Naive thymus-derived CD4-positive, alpha-beta T cell (primary cell): ENCODE measurements at regions not wholly inside any gene's neighbourhood (a gene's known extent, or its start where the extent isn't known, plus 50 kb on each side); places are given as distances from the start of the nearest gene placed in this dataset.
"Not testable (repeated sequence)": the region's sequence is repeated elsewhere in the genome, so short reads cannot be mapped to it uniquely, and the experiment has no call there.

Source experiments
- ATAC-seq: fragments of 150-1000 bp; cut with Tn5 transposase; 2 replicates; pipeline ENCODE4 v1.10.0; 2021; ENCODE audit warnings: mild to moderate bottlenecking, moderate library complexity
- CTCF ChIA-PET: fragments of 350-600 bp; sonication (Branson Sonifier 250); formaldehyde crosslinking; loops from one replicate; lab custom pipeline; 2021; ENCODE audit warnings: antibody characterized with exemption; lab: Charles Lee
- POLR2A ChIA-PET: fragments of 350-600 bp; sonication (Branson Sonifier 250); formaldehyde crosslinking; loops from one replicate; lab custom pipeline; 2021; ENCODE audit warnings: antibody characterized with exemption, inconsistent platforms; lab: Charles Lee
- DNase-seq, 9 donors: peaks; one replicate each; pipeline versions ENCODE4 v3.0.0 to v3.0.0-alpha.2; 2020 to 2022; ENCODE audit warnings: mixed read lengths in 1 of 9
- H3K27ac ChIP-seq: one replicate; pipeline ENCODE4 v1.7.0; 2013; ENCODE audit warnings: mild to moderate bottlenecking, low read depth, low read length, moderate library complexity
- H3K27me3 ChIP-seq, 2 donors: one replicate each; pipeline ENCODE4 v1.7.0; 2013; ENCODE audit warnings: low read length in 2 of 2, mild to moderate bottlenecking in 2 of 2, moderate library complexity in 2 of 2; ENCODE audit not compliant: control insufficient read depth in 2 of 2, insufficient read depth in 2 of 2
- H3K36me3 ChIP-seq, 3 experiments: 1 replicate in 2 of 3; 2 replicates in 1 of 3; pipeline ENCODE4 v1.7.0; 2013; ENCODE audit warnings: low read length in 3 of 3, mild to moderate bottlenecking in 3 of 3, moderate library complexity in 1 of 3; ENCODE audit not compliant: insufficient read depth in 3 of 3, control insufficient read depth in 2 of 3
- H3K4me1 ChIP-seq, 2 donors: one replicate each; pipeline ENCODE4 v1.7.0; 2013; ENCODE audit warnings: low read length in 2 of 2, mild to moderate bottlenecking in 2 of 2, moderate library complexity in 1 of 2; ENCODE audit not compliant: control insufficient read depth in 2 of 2, insufficient read depth in 2 of 2
- H3K4me3 ChIP-seq: 2 replicates; pipeline ENCODE4 v1.7.0; 2013; ENCODE audit warnings: mild to moderate bottlenecking, low read length
- H3K9me3 ChIP-seq, 3 experiments: 1 replicate in 2 of 3; 2 replicates in 1 of 3; pipeline ENCODE4 v1.7.0; 2013; ENCODE audit warnings: low read length in 3 of 3; ENCODE audit not compliant: control insufficient read depth in 2 of 3
- H3K27ac Mint-ChIP-seq, 9 donors: one replicate each; pipeline ENCODE4 v1.8.0; 2020 to 2022; ENCODE audit warnings: mixed read lengths in 9 of 9, mild to moderate bottlenecking in 8 of 9, moderate library complexity in 5 of 9, inconsistent platforms in 2 of 9
- H3K27me3 Mint-ChIP-seq, 5 donors: one replicate each; pipeline ENCODE4 v1.8.0; 2021 to 2022; ENCODE audit warnings: mixed read lengths in 5 of 5, mild to moderate bottlenecking in 1 of 5
- H3K36me3 Mint-ChIP-seq, 5 donors: one replicate each; pipeline ENCODE4 v1.8.0; 2020 to 2022; ENCODE audit warnings: mixed read lengths in 5 of 5, mild to moderate bottlenecking in 3 of 5, inconsistent platforms in 1 of 5
- H3K4me1 Mint-ChIP-seq, 7 donors: one replicate each; pipeline ENCODE4 v1.8.0; 2020 to 2022; ENCODE audit warnings: mixed read lengths in 7 of 7, mild to moderate bottlenecking in 3 of 7, inconsistent platforms in 1 of 7
- H3K4me3 Mint-ChIP-seq, 10 donors: one replicate each; pipeline ENCODE4 v1.8.0; 2020 to 2022; ENCODE audit warnings: mild to moderate bottlenecking in 10 of 10, mixed read lengths in 10 of 10, moderate library complexity in 6 of 10, inconsistent platforms in 2 of 10
- H3K9me3 Mint-ChIP-seq, 11 donors: one replicate each; pipeline ENCODE4 v1.8.0; 2020 to 2022; ENCODE audit warnings: mixed read lengths in 11 of 11, mild to moderate bottlenecking in 4 of 11, inconsistent platforms in 1 of 11, moderate library complexity in 1 of 11
- intact Hi-C, 2 donors: fragments of 100-400 bp; cut with micrococcal nuclease; formaldehyde crosslinking; loops; one replicate each; pipeline ENCODE4 v1.15.1; 2023

GRCh38 chr4:94084155-94084554 is 123.5 kb upstream of the SMARCAD1 start:
- Histone ChIP-seq H3K36me3 (no peaks in the 10 kb centered on the region), H3K9me3 (peaks cover 0 to 4% (median 0%) of the 10 kb centered on the region in 3 experiments), H3K27ac (no peak overlapping the region), H3K4me1 (no peaks in the 10 kb centered on the region), H3K4me3 (no peak overlapping the region), H3K27me3 (no peaks in the 10 kb centered on the region)
- no peak for DNase-seq
- intact Hi-C loops: no loop called here
- H3K9me3 Mint-ChIP-seq: peaks cover 0 to 20% (median 12%) of the 10 kb centered on the region in 11 donors
- ChIA-PET CTCF (no interaction called here), POLR2A (no interaction called here)
- H3K27ac Mint-ChIP-seq: no peak overlapping the region
- peaks cover 0 to 6% (median 3%) of the 10 kb centered on the region in 5 donors for H3K27me3 Mint-ChIP-seq
- no peak for ATAC-seq
- no peaks in the 10 kb centered on the region for H3K4me1 Mint-ChIP-seq
- peaks cover 0 to 6% (median 0%) of the 10 kb centered on the region in 5 donors for H3K36me3 Mint-ChIP-seq
- H3K4me3 Mint-ChIP-seq: no peak overlapping the region

- H3K4me3 Mint-ChIP-seq, H3K9me3 ChIP-seq, DNase-seq, H3K36me3 ChIP-seq, H3K4me1 Mint-ChIP-seq, H3K36me3 Mint-ChIP-seq, CTCF ChIA-PET, POLR2A ChIA-PET, ATAC-seq, H3K4me3 ChIP-seq, H3K27ac Mint-ChIP-seq, intact Hi-C loops, H3K27me3 ChIP-seq, H3K27ac ChIP-seq, H3K4me1 ChIP-seq: not testable (repeated sequence)
- H3K27me3 Mint-ChIP-seq: peaks cover 0 to 13% (median 6%) of the 10 kb centered on the region in 5 donors
- peaks cover 0 to 25% (median 9%) of the 10 kb centered on the region in 11 donors for H3K9me3 Mint-ChIP-seq
Measured at GRCh38 chr4:94099141-94099540, 108.5 kb upstream of the SMARCAD1 start.

DNA sequence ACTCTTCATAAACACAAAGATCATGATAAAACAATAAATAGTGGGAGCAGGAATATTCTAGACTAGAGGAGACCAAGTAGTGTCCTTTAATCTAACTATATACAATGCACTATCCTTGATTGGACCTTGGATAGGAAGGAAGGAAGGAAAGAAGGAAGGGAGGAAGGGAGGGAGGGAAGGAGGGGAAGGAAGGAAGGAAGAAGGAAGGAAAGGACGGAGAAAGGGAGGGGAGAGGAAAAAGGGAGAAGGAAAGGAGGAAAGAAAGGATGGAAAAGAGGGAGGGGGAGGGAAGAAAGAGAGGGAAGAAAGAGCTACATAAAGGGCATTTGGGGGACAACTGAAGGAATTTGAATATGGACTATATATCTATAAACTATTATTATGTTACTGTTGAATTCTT is 95.0 kb upstream of the SMARCAD1 start:
- H3K27ac Mint-ChIP-seq: no peak overlapping the region
- H3K36me3 Mint-ChIP-seq: no peaks in the 10 kb centered on the region
- Histone ChIP-seq H3K4me3 (no peak overlapping the region), H3K9me3 (no peaks in the 10 kb centered on the region), H3K27me3 (no peaks in the 10 kb centered on the region), H3K36me3 (no peaks in the 10 kb centered on the region), H3K4me1 (no peaks in the 10 kb centered on the region), H3K27ac (no peak overlapping the region)
- POLR2A ChIA-PET: no interaction called here
- intact Hi-C loops: no loop called here
- no peak overlapping the region for H3K4me3 Mint-ChIP-seq
- no peak for ATAC-seq
- H3K27me3 Mint-ChIP-seq: peaks cover 0 to 8% (median 0%) of the 10 kb centered on the region in 5 donors
- H3K4me1 Mint-ChIP-seq: no peaks in the 10 kb centered on the region
- CTCF ChIA-PET: no interaction called here
- no peak for DNase-seq
- peaks cover 0 to 3% (median 0%) of the 10 kb centered on the region in 11 donors for H3K9me3 Mint-ChIP-seq

GRCh38 chr4:94115687-94116086 is 92.0 kb upstream of the SMARCAD1 start:
- Histone ChIP-seq H3K4me1 (no peaks in the 10 kb centered on the region), H3K27me3 (no peaks in the 10 kb centered on the region), H3K27ac (no peak overlapping the region), H3K9me3 (no peaks in the 10 kb centered on the region), H3K36me3 (no peaks in the 10 kb centered on the region), H3K4me3 (no peak overlapping the region)
- Mint-ChIP-seq H3K27ac (no peak overlapping the region), H3K9me3 (peaks cover 0 to 3% (median 0%) of the 10 kb centered on the region in 11 donors), H3K27me3 (peaks cover 0 to 5% (median 3%) of the 10 kb centered on the region in 5 donors), H3K36me3 (no peaks in the 10 kb centered on the region), H3K4me3 (no peak overlapping the region), H3K4me1 (no peaks in the 10 kb centered on the region)
- DNase-seq (no peak), ATAC-seq (no peak)
- intact Hi-C loops: no loop called here
- POLR2A ChIA-PET: no interaction called here
- CTCF ChIA-PET: no interaction called here

DNA sequence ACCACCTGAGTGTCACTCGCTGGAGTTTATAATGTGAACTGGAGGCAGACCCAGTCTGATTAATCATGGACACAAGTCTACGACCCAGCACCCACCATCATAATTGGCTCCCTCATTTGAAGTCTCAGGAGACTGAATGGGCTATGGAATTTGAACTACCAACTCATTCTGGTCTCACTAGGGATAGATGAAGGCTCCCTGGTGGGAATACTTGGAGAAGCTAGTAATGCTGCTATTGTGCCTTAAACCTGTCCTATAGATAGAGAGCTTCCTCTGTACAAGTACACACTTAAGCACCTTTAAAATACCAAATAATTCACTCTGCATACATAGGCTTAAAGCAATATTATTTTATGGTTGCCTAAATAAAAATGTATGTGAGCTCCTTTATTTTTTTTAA is 90.8 kb upstream of the SMARCAD1 start:
- intact Hi-C loops: no loop called here
- peaks cover 0 to 3% (median 0%) of the 10 kb centered on the region in 11 donors for H3K9me3 Mint-ChIP-seq
- no peaks in the 10 kb centered on the region for H3K36me3 Mint-ChIP-seq
- no peaks in the 10 kb centered on the region for H3K4me1 Mint-ChIP-seq
- no peaks in the 10 kb centered on the region for H3K9me3 ChIP-seq
- H3K27me3 Mint-ChIP-seq: peaks cover 0 to 5% (median 3%) of the 10 kb centered on the region in 5 donors
- H3K27ac Mint-ChIP-seq: no peak overlapping the region
- no peak overlapping the region for H3K4me3 ChIP-seq
- ChIA-PET CTCF (no interaction called here), POLR2A (no interaction called here)
- no peak overlapping the region for H3K4me3 Mint-ChIP-seq
- H3K27ac ChIP-seq: no peak overlapping the region
- no peaks in the 10 kb centered on the region for H3K27me3 ChIP-seq
- no peak for DNase-seq
- H3K4me1 ChIP-seq: no peaks in the 10 kb centered on the region
- ATAC-seq: no peak
- no peaks in the 10 kb centered on the region for H3K36me3 ChIP-seq

DNA sequence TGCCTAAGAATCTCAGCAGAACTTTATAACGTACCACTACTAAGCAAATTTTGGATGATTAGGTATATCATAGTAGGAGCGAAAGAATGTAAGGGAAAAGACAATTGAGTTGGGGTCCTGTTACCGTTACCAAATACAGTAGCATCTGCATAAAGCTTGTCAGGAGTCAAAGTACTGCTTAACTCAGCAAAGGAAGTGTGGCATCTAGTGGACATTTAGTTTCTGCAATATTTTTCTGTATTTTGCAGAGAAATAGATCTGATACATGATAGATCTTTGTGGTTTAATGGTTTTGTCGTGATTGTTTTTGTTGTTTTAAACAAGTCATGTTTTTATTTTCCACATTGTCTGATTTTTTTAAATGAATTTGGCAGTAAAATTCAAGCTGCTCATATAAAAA is 81.0 kb upstream of the SMARCAD1 start:
- ChIA-PET POLR2A (no interaction called here), CTCF (no interaction called here)
- Histone ChIP-seq H3K4me3 (no peak overlapping the region), H3K27ac (no peak overlapping the region), H3K9me3 (no peaks in the 10 kb centered on the region), H3K36me3 (no peaks in the 10 kb centered on the region), H3K4me1 (no peaks in the 10 kb centered on the region), H3K27me3 (no peaks in the 10 kb centered on the region)
- Mint-ChIP-seq H3K4me3 (no peak overlapping the region), H3K36me3 (no peaks in the 10 kb centered on the region), H3K27ac (no peak overlapping the region), H3K9me3 (peaks cover 0 to 2% (median 0%) of the 10 kb centered on the region in 11 donors), H3K27me3 (peaks cover 0 to 5% (median 2%) of the 10 kb centered on the region in 5 donors), H3K4me1 (no peaks in the 10 kb centered on the region)
- intact Hi-C loops: loop anchor here in 1 of 2 donors (2.0 kb wide), 1 partner anchor 336 kb away; no protein-coding TSS in a partner anchor
- ATAC-seq: no peak
- DNase-seq: no peak

- intact Hi-C loops: loop anchor here in 1 of 2 donors (2.0 kb wide), 1 partner anchor 337 kb away; no protein-coding TSS in a partner anchor
- H3K27ac ChIP-seq: no peak overlapping the region
- Mint-ChIP-seq H3K27me3 (peaks cover 0 to 8% (median 2%) of the 10 kb centered on the region in 5 donors), H3K36me3 (no peaks in the 10 kb centered on the region), H3K9me3 (peaks cover 0 to 2% (median 0%) of the 10 kb centered on the region in 11 donors), H3K4me3 (no peak overlapping the region), H3K27ac (no peak overlapping the region), H3K4me1 (no peaks in the 10 kb centered on the region)
- H3K4me3 ChIP-seq: no peak overlapping the region
- H3K4me1 ChIP-seq: no peaks in the 10 kb centered on the region
- no peaks in the 10 kb centered on the region for H3K36me3 ChIP-seq
- ATAC-seq: no peak
- H3K9me3 ChIP-seq: no peaks in the 10 kb centered on the region
- no peak for DNase-seq
- ChIA-PET POLR2A (no interaction called here), CTCF (no interaction called here)
- H3K27me3 ChIP-seq: no peaks in the 10 kb centered on the region
Measured at GRCh38 chr4:94127707-94128328, 79.8 kb upstream of the SMARCAD1 start.
